ENCODE measurements at regions not wholly inside any gene's neighbourhood (a gene's known extent, or its start where the extent isn't known, plus 50 kb on each side); places are given as distances from the start of the nearest gene placed in this dataset.
"Not testable (repeated sequence)": the region's sequence is repeated elsewhere in the genome, so short reads cannot be mapped to it uniquely, and the experiment has no call there.

DNA sequence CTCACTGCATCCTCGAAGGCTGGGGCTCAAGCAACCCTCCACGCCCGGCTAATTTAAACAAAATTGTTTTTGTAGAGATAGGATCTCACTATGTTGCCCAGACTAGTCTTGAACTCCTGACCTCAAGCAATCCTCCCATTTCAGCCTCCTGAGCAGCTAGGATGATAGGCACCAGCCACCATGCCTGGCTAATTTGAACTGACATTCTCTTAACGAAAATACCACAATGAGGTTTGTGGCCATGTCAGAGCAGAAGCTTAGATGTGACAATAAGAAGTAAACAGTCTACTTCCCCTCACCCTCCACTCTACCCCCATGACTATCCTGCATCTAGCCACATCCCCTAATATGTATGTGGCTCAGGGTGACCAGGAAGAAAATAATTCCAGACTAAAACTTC is 74.8 kb upstream of the PLCB4 start:
- no peak for DNase-seq

DNA sequence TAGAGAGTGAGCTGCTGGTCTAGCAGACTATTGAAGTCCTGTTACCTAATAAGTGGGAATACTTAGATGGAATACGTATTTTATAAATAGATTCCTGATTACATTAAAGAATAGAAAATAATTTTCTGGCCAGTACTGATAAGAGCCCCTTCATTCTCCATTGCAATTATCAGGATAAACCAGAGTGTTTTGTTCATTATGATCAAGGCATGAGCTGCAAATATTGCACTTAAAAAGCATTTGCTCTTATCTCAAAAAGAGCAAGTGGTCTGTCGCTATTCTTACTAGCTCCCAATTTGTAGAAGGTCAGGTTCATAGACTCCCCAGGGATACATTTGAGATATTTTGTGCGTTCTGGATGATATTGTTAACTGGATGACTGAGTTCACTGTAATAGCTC is 73.1 kb upstream of the PLCB4 start:
- DNase-seq: no peak

DNA sequence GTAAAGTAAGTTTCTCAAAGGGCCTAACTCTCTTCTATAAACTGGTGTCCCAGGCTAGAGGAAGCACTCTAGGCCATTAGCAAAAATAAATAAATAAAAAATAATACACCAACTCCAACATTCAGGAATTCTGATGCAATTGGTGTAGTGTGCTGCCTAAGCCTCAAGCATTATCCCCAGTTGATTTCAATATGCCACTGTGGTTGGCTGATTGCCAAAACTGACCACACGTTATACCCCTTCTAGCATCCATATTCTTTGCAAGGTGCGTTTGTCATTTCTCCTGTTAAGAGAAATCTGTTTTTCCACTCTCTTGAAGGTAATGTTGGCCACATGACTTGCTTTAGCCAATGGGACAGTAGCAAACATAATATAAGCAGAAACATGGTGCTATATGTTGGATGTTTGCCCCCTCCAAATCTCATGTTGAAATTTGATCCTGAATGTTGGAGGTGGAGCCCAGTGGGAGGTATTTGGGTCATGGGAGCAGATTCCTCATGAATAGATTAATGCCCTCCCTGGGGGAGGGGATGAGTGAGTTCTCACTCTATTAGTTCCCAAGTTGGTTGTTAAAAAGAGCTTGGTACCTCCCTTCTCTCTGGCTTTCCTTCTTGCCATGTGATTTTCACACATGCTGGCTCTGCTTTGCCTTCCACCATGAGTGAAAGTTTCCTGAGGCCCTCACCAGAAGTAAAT is 71.9 kb upstream of the PLCB4 start:
- no peak for DNase-seq

DNA sequence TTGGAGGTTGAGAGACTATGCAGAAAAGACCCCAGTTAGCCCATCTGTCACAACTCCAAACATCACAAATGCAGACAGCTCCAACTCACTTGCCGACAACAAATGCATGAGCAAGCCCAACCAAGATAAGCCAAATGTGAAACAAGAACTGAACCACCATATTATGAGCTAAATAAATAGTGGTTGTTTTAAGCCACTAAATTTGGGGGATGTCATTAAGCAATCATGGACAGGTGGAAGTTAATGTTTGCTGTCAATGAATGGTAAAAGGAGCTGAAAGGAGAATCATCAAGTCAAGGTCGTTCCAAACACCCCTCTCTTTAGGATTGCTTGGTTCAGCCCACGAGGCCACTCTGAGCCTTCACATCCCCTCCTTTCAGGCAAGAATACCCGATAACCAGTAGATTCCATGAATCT is 71.2 kb upstream of the PLCB4 start:
- no peak for DNase-seq

DNA sequence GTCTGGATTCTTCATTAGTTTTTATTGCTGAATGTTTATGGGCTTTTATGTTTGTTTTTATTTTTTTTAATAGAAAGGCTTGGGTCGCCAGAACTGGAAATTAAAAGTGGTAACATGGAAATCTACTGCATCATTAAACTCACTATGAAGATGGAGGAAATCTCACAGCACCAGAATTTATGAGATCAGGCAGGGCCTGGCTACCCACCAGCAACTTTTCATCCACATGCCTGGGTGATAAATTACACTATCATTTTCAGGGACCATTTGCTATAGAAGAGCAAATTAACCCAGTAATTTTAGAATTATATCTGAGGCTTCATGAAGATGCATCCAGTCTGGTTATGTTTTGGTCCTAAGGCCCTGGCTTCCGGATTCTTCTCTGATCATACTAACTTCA is 57.8 kb upstream of the PLCB4 start:
- no peak for DNase-seq

DNA sequence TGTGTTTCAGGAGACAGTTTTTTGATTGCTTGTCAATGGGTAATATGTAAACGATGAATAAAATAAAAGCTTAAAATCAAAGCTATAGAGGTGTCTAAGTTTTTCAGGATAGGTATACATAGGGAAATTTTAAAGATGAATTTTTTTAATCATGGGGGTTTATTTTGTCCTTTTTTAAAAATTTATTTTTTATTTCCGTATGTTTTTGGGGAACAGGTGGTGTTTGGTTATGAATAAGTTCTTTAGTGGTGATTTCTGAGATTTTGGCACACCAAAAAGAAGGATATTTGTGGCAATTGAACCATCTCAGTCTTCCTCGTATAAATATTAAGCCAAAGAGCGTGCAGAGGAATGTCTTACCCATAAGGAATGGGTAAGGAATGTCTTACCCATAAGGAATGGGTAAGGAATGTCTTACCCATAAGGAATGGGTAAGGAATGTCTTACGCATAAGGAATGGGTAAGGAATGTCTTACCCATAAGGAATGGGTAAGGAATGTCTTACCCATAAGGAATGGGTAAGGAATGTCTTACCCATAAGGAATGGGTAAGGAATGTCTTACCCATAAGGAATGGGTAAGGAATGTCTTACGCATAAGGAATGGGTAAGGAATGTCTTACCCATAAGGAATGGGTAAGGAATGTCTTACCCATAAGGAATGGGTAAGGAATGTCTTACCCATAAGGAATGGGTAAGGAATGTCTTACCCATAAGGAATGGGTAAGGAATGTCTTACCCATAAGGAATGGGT is 53.5 kb upstream of the PLCB4 start:
- not testable (repeated sequence) for DNase-seq

DNA sequence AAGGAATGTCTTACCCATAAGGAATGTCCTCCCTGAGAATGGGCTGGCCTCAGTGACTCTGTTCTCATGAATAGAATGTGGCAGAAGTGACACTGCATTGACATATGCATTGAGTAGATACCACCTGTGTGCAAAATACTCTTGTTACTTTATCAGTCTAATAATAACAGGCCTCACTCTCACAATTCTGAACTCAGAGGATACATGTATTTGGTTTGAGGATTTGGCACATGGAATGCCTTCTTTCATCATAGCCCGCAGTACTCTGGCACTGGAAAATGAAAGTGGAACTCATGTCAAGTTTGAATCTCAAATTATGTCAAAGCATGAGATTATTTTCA is 52.9 kb upstream of the PLCB4 start:
- DNase-seq: no peak

DNA sequence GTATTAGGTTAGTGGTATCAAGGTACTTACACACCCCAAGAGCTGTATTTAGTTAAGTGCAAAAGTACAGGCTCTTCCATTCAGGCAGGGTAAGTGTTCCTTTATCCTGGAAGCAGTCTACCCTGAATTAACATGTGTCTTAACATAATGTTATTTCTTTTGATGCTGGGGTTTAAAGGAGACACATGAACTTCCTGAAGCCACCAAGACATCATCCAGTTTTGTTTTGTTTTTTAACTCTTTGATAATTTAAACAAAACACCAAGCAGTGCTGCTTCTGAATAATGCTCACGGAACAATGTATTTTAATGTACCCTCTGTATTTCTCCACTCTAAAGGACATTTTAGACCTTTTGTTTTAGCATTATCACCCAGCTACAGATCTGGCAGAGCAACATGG is 50.5 kb upstream of the PLCB4 start:
- no peak for DNase-seq
